ENCODE measurements at regions not wholly inside any gene's neighbourhood (a gene's known extent, or its start where the extent isn't known, plus 50 kb on each side); places are given as distances from the start of the nearest gene placed in this dataset.
"Not testable (repeated sequence)": the region's sequence is repeated elsewhere in the genome, so short reads cannot be mapped to it uniquely, and the experiment has no call there.

DNA sequence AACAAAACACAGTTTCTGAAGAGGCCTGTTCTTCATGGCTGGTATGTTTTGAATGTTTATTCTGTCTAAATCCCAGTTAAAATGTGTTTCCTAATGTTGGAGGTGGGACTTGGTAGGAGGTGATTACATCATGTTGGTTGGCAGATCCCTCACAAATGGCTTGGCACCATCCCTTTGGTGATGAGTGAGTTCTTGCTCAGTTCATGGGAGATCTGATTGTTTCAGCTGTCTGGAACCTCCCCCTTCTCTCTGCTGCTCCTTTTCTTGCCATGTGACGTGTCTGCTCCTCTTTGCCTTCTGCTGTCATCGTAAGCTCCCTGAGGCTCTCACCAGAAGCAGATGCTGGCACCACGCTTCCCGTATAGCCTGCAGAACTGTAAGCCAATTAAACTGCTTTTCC is 383.6 kb upstream of the TPK1 start:
- intact Hi-C loops (cut with DNase I), result no loop called here
- peak; percentile 48 for ATAC-seq
- no peak for DNase-seq (ENCODE audit: missing footprints)

DNA sequence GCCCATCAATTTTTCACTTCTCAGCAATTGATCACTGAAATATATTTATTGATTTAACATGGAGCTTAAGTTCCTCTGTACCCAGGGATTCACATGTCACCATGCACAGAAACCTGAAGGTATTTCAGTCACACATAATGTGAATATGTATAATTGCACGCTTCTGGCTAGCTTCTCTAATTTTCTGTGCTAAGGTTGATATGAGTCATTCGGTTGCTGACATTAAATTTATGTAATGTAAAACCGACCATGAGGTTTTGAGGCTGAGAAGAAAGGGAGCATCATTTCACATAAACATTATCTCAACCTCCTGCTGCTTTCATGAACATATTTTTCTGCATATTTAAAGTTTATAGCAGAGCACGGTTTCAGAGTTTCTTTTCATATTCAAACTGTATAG is 381.0 kb upstream of the TPK1 start:
- intact Hi-C loops (cut with DNase I), result no loop called here
- no peak for DNase-seq (ENCODE audit: missing footprints)
- no peak for ATAC-seq

DNA sequence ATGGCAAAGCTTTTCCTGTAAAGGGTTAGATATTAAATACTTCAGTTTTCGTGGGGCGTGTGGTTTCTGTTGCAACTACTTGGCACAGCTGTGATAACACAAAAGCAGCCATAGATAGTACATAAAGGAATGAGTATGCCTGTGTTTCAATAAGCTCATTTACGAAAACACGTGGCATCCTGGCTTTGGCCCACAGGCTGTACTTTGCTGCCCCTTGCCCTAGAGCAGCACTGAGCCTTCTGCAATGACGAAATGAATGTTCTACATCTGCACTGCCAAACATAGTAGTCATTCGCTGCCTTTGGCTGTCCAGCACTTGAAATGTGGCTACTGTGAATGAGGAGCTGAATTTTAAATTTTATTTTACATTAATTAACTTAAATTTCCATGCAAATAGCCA is 376.2 kb upstream of the TPK1 start:
- ATAC-seq (no peak), DNase-seq (ENCODE audit: missing footprints) (no peak)
- intact Hi-C loops (cut with DNase I), result no loop called here

DNA sequence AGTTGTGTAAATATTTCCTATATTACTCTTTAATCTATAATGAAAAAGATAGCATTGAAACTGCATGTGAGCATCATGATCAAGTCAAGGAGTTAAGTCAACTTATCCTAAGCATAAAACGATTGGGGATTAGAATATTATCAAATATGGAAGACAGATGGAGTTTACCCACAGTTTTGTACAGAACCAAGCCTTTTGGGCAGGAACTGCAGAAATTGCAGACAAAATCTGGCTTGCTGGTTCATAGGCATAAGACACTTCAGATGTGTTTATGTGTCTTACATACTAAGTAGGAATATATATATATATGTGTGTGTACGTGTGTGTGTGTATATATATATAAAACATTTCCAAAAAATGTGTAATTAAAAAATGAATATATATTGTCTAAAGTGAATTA is 375.4 kb upstream of the TPK1 start:
- intact Hi-C loops (cut with DNase I), result no loop called here
- ATAC-seq, result no peak

DNA sequence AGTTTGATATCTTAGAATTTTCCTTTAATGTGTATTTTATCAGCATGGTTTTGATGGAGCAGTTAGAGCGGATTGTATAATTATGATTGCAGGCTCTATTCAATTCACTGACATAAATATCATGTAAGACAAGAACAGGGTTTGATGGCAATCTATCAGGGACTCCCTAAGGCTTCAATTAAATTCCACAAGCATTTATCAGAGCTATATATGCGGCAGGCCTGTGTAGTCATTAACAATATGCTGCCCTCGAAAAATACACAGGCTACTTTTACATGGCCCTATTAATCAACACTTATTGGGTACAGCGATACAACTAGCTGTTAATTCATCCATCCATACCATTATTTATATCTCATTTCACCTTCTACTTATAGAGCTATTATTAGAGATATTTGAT is 358.1 kb upstream of the TPK1 start:
- DNase-seq (ENCODE audit: missing footprints) (no peak), ATAC-seq (no peak)
- intact Hi-C loops (cut with DNase I), result no loop called here

More for the DNA sequence above, 375.4 kb upstream of the TPK1 start:
- DNase-seq (ENCODE audit: missing footprints), result no peak

DNA sequence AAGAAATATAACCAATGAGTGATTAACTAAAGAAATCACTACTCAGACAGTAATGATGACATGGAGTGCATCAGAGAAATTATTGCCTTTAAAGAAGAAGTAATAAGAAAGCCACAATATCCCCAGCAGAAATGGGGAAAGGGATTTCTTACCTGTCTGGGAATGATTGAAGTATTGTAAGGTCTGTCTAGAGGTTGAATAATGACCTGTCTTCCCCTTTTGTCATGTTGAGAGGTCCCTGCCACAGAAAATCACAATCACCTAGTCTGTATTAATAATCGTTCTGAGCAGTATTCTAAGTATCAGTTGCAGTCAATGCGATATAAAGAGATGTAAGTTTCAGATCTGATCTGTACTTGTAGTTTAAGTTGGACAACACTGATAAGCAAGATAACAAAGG is 349.1 kb upstream of the TPK1 start:
- intact Hi-C loops (cut with DNase I), result no loop called here
- no peak for ATAC-seq
- DNase-seq (ENCODE audit: missing footprints), result no peak

DNA sequence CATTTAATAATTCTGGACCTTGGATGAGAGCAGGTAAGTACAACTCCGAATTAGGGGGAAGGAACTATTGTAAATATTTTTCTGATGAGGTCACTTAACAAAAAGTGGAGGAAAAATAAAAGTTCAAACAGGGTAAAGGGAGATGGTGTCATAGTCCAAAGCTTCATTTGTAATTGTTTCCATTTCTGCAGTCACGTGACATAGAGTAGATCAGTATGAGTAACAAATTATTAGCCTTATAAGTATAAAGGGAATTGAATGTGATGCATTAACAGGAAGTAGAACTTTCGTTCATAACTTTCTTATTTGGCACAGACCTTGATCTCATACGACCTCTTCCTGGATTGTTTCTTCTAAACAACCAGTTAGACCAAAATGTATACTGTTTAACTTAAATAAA is 347.2 kb upstream of the TPK1 start:
- ATAC-seq, result no peak
- DNase-seq (ENCODE audit: missing footprints), result no peak
- intact Hi-C loops (cut with DNase I), result no loop called here

DNA sequence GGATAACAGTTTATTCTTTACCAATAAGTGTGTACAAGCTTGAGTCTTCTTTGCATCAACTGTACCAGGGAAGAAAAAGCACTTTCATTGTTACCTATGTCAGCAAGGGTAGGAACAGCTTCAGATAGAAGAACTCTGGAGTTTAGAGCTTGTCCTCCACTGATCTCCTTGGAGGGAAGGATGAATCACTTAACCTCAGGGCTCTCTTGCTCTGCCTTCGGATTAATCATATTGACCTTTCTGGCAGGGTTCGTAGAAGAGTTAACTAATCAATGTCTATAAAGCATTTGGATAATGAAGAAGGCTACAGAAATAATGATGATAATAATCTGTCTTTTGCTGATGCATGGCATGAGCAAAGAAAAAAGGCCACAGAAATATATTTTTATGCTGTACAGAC is 339.5 kb upstream of the TPK1 start:
- ATAC-seq, result no peak
- intact Hi-C loops (cut with DNase I), result no loop called here
- no peak for DNase-seq (ENCODE audit: missing footprints)

DNA sequence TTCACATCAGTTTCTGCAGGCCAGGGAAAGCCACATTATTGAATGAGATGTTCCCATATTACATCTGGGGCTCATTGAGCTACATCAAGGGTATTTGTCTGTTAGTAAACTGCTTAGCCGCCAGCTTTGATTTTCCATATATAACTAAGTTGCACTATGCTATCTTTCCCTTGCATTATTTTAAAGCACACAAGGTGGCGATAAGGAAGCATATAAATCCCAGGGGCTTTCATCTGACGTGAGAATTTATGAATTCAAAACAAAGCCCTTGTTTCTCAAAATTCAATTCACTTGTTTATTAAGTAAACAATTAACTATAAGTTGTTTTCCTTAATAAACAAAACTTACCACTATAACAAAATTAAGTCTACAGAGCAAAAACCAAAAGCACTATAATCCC is 334.1 kb upstream of the TPK1 start:
- ATAC-seq (no peak), DNase-seq (ENCODE audit: missing footprints) (no peak)
- intact Hi-C loops (cut with DNase I), result no loop called here

DNA sequence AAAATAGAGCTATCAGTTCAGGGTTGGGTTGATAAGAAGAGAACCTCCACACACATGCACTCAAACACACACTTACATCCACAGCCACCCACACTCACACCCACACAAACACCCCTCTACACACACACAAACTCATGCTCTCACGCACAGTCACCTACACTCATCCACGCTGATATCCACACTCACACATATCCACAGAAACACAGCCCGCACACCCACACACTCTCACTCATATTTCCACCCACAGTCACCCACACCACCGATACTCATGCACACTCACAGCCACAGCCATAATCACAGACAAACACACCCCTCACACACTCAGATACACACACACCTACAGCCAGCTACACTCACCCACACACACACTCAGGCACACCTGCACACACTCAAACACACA is 333.0 kb upstream of the TPK1 start:
- ATAC-seq, result no peak
- intact Hi-C loops (cut with DNase I), result no loop called here
- no peak for DNase-seq (ENCODE audit: missing footprints)

DNA sequence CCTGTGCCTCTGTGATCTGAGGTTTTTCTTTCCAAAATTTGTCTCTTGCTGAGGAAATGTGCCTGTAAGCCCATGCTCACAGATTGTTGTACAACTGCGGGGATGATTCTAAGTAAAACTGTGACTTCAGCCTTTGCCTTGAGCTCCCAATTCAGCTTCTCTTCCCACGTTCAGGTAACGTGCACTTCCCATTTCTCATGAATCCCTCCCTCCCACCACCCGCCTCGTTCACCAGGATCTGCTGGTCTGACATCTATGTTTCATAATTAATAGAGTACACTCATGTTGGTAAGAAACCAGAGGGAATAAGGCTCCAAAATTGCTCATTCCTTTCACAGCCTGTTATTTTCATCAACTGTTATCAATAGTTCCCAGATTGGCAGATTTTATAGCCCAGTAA is 332.6 kb upstream of the TPK1 start:
- ATAC-seq (no peak), DNase-seq (ENCODE audit: missing footprints) (no peak)
- intact Hi-C loops (cut with DNase I), result no loop called here

DNA sequence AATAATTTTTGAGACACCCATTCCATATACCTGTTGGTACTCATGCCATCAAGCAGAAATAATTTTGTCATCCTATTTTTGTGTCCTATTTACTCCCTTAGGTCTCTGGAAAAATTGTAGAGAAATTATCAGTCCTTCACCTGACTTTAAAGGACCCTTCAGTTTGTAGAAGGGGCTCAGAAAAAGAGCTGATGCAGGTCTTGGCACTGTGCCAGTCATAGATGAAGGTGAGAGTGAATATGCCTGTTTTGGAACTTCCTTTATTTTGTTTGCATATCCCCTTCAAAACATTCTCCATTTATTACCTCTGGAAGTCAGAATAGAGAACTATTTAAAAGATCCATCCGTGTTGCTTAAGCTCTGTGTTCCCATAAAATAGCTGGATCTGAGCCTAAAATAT is 321.0 kb upstream of the TPK1 start:
- DNase-seq (ENCODE audit: missing footprints) (no peak), ATAC-seq (no peak)
- intact Hi-C loops (cut with DNase I), result no loop called here

DNA sequence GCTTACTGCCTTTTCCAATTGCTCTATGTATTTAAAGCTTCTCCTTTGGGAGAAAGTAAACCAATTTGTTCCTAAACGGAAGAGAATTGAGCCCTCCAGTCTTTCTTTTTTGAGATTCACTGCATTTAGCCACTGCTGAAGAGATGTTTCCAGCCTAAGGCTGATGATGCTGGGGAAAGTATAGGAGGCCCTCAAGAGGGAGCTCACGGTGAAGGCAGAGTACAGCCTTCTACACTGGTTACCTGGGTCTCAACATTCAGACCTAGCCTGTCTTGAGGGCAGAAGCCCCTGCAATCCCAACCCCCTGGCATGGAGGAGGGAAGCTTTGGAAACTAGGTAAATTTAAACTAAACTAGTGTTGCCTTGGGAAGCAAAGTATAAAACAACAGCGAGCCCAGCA is 316.7 kb upstream of the TPK1 start:
- intact Hi-C loops (cut with DNase I), result no loop called here
- ATAC-seq (no peak), DNase-seq (ENCODE audit: missing footprints) (no peak)

DNA sequence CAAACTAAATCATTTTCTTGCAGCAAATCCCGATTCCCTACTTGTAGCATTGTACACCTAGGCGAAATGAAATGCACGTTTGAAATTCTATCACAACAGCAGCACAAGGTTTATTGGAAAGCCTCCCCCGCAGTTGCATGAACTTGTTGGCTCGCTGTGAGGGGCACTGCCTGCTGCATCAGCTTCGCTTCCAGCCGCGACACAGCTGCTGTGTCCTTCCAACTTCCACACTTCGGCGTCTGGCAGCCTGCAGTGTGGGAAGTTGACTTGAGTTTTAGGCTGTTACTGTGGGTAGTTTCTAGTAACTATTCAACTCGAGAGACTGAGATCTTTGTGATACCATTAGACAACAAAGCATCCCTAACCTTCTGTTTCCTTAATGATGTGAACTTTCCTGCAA is 315.8 kb upstream of the TPK1 start:
- intact Hi-C loops (cut with DNase I), result no loop called here
- DNase-seq (ENCODE audit: missing footprints) (peak; percentile 18), ATAC-seq (no peak)

DNA sequence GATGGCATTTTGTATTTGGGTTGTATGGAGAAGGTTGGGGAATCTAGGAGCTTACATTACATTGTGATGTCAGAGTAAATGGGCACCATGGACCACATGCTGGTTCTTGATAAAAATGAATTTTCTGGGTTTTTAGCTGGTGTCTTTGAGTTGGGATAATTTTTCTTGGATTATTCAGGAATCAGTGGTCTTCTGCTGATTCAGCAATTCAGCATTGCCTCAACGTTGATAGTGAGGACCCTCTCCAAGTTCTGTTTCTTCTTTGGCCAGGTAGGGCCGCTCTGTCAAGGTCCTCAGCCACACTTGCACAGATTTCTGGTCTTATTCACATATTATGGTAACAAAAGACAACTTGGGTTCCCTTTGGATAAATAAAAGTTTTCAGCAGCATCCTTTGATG is 312.0 kb upstream of the TPK1 start:
- ATAC-seq (no peak), DNase-seq (ENCODE audit: missing footprints) (no peak)
- intact Hi-C loops (cut with DNase I), result no loop called here

DNA sequence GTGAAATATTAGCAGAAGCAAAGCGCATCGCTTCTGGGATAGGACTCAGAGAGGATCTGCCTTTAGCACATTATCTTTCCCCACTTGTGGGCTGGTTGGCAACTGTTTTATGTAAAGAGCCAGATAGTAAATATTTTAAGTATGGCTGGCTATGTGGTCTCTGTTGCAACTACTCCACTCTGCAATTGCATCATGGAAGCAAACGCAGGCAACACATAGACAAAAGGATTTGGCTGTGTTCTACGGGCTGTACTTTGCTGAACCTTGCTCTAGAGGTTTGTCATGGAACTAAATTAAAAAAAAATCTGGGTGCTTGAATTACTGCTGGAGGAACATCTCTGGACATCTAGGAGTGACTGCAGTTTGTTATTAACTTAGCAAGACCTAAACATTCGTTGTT is 307.8 kb upstream of the TPK1 start:
- intact Hi-C loops (cut with DNase I), result no loop called here
- DNase-seq (ENCODE audit: missing footprints) (no peak), ATAC-seq (no peak)

DNA sequence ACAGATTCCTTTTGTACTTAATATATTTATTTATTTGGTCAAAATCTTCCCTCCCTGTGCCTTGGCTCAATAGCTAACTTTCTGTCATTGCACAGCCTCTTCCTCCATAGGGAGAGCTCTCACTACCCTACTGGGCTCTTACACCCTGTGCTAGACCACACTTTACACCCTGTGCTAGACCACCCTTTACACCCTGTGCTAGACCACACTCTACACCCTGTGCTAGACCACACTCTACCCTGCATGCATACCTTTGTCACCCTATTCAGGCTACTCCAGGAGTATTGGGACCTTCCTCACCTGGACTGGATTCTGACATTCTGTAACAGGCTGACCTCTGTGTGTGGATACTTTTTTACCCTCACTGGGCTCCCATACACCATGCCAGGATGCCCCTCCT is 298.5 kb upstream of the TPK1 start:
- intact Hi-C loops (cut with DNase I), result no loop called here
- DNase-seq (ENCODE audit: missing footprints) (no peak), ATAC-seq (no peak)

DNA sequence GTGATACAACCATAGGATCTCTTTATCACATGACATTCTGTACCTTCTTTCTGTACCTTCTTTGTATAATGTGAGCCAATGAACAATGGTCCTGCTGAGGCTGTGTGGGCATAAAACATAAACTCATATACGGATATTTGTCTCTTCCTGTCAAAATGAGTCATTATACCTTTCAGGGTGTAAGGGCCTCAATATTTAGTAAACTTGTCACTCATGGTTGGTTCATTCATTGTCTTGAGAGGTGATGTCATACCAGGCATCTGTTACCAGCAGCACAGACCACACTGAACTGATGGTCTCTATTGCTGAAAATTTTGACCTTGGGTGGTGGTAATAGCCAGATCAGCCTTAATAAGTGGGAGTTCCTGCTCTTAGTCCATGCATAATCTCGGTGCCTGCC is 287.6 kb upstream of the TPK1 start:
- DNase-seq (ENCODE audit: missing footprints) (no peak), ATAC-seq (no peak)
- intact Hi-C loops (cut with DNase I), result no loop called here

DNA sequence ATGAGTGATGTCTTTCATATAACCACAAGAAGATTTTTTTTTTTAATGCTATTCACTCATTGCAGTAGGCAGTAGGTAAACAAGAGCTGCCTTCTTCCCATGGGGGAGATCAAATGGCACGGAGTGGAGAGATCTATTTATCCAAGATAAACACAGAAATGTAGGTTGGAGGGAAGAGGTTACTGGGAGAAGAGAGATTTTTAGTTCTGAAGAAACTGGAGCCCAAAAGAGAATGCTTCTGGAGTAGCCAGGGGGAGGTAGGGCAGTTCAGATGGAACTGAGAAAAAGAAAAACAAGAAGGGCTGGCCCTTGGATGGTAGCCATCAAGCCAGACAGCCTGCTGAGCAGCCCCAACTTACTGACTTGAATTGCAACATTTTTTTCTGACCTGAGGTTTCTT is 270.1 kb upstream of the TPK1 start:
- peak; percentile 60 for DNase-seq (ENCODE audit: missing footprints)
- intact Hi-C loops (cut with DNase I), result no loop called here
- ATAC-seq, result peak; percentile 90

DNA sequence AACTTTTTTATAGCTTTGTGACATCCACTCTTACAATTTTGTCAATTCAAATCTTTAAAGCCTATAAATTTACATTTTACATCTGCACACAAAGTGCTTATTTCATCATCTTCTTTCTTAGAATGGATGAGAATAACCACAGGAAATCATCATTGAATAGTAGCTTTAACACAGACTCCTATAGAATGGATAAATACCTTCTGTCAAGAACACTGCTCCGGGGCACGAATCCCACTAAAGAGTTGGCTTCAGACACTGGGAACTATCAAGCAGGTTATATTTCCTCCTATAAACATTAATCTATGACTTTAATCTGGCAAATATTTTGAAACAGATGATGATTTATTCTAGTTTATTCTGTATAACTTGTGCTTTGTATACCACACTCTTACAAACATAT is 269.7 kb upstream of the TPK1 start:
- DNase-seq (ENCODE audit: missing footprints) (no peak), ATAC-seq (no peak)
- intact Hi-C loops (cut with DNase I), result no loop called here

DNA sequence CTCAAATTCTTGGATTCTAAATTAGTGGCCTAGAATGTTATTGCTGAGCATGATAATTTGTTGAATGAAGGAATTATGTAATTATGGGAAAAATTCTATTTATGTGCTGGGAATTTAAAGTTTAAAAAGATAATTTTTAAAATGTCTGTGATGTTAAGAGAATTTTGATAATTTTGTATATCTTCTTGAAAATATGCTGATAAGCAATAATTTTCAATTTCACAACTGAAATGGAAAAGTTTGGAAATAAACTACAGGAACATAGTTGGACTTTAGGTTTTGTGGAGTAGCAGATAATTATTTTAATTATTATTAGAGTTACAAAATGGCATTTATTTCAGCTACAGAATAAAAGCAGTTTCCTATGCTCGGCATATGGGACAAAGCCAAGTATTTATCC is 268.5 kb upstream of the TPK1 start:
- DNase-seq (ENCODE audit: missing footprints) (no peak), ATAC-seq (no peak)
- intact Hi-C loops (cut with DNase I), result no loop called here

DNA sequence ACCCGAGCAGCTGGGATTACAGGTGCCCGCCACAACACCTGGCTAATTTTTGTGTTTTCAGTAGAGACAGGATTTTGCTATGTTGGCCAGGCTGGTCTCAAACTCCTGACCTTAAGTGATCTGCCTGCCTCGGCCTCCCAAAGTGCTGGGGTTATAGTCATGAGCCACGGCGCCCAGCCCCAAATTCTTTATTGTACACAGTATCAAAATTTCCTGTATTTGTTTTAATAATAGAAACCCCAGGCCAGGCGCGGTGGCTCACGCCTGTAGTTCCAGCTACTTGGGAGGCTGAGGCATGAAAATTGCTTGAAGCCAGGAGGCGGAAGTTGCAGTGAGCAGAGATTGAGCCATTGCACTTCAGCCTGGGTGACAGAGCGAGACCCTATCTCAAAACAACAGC is 266.3 kb upstream of the TPK1 start:
- intact Hi-C loops (cut with DNase I); ATAC-seq; DNase-seq (ENCODE audit: missing footprints): not testable (repeated sequence)

Measured in Right ventricle myocardium inferior (tissue), 1 donor.